ENCODE measurements at regions not wholly inside any gene's neighbourhood (a gene's known extent, or its start where the extent isn't known, plus 50 kb on each side); places are given as distances from the start of the nearest gene placed in this dataset.

- Mint-ChIP-seq H3K9me3 (no peaks in the 10 kb centered on the region), H3K4me3 (no peak overlapping the region), H3K27me3 (peaks cover 3% of the 10 kb centered on the region), H3K4me1 (ENCODE audit: low read depth) (no peaks in the 10 kb centered on the region), H3K36me3 (ENCODE audit: low read depth) (no peaks in the 10 kb centered on the region), H3K27ac (no peak overlapping the region)
- intact Hi-C loops (cut with micrococcal nuclease), result no loop called here
These were observed 217.4 kb upstream of the TPM1 start for GRCh38 chr15:62825191-62825590.

- H3K27me3 Mint-ChIP-seq, result peaks cover 3% of the 10 kb centered on the region
- no peak overlapping the region for H3K27ac Mint-ChIP-seq
- no peaks in the 10 kb centered on the region for H3K9me3 Mint-ChIP-seq
- intact Hi-C loops (cut with micrococcal nuclease), result no loop called here
- no peaks in the 10 kb centered on the region for H3K4me1 Mint-ChIP-seq (ENCODE audit: low read depth)
- H3K36me3 Mint-ChIP-seq (ENCODE audit: low read depth), result no peaks in the 10 kb centered on the region
- no peak overlapping the region for H3K4me3 Mint-ChIP-seq
These were observed 216.0 kb upstream of the TPM1 start for GRCh38 chr15:62826561-62826960.

GRCh38 chr15:62828364-62828763 lies 214.2 kb upstream of the TPM1 start:
- intact Hi-C loops (cut with micrococcal nuclease), result no loop called here

GRCh38 chr15:62832231-62832630 lies 210.3 kb upstream of the TPM1 start:
- H3K36me3 Mint-ChIP-seq (ENCODE audit: low read depth), result peaks cover 18% of the 10 kb centered on the region
- H3K27ac Mint-ChIP-seq, result no peak overlapping the region

More at GRCh38 chr15:62828364-62828763, 214.2 kb upstream of the TPM1 start:
- no peaks in the 10 kb centered on the region for H3K36me3 Mint-ChIP-seq (ENCODE audit: low read depth)
- no peaks in the 10 kb centered on the region for H3K4me1 Mint-ChIP-seq (ENCODE audit: low read depth)
- no peaks in the 10 kb centered on the region for H3K9me3 Mint-ChIP-seq
- H3K27ac Mint-ChIP-seq, result no peak overlapping the region
- H3K4me3 Mint-ChIP-seq, result no peak overlapping the region
- peaks cover 3% of the 10 kb centered on the region for H3K27me3 Mint-ChIP-seq

GRCh38 chr15:62833646-62834045 lies 208.9 kb upstream of the TPM1 start:
- Mint-ChIP-seq H3K36me3 (ENCODE audit: low read depth) (peaks cover 18% of the 10 kb centered on the region), H3K4me1 (ENCODE audit: low read depth) (no peaks in the 10 kb centered on the region), H3K27me3 (no peaks in the 10 kb centered on the region), H3K27ac (no peak overlapping the region), H3K9me3 (no peaks in the 10 kb centered on the region), H3K4me3 (no peak overlapping the region)
- intact Hi-C loops (cut with micrococcal nuclease), result no loop called here

More at GRCh38 chr15:62832231-62832630, 210.3 kb upstream of the TPM1 start:
- Mint-ChIP-seq H3K4me3 (no peak overlapping the region), H3K9me3 (no peaks in the 10 kb centered on the region), H3K4me1 (ENCODE audit: low read depth) (no peaks in the 10 kb centered on the region), H3K27me3 (no peaks in the 10 kb centered on the region)
- intact Hi-C loops (cut with micrococcal nuclease), result no loop called here

- no peaks in the 10 kb centered on the region for H3K27me3 Mint-ChIP-seq
- H3K36me3 Mint-ChIP-seq (ENCODE audit: low read depth), result peaks cover 18% of the 10 kb centered on the region
- no peaks in the 10 kb centered on the region for H3K9me3 Mint-ChIP-seq
- H3K4me1 Mint-ChIP-seq (ENCODE audit: low read depth), result no peaks in the 10 kb centered on the region
- H3K4me3 Mint-ChIP-seq, result no peak overlapping the region
- H3K27ac Mint-ChIP-seq, result no peak overlapping the region
- intact Hi-C loops (cut with micrococcal nuclease), result no loop called here
These were observed 207.7 kb upstream of the TPM1 start for GRCh38 chr15:62834686-62835329.

- Mint-ChIP-seq H3K36me3 (ENCODE audit: low read depth) (peaks cover 18% of the 10 kb centered on the region), H3K9me3 (no peaks in the 10 kb centered on the region), H3K27ac (no peak overlapping the region), H3K27me3 (no peaks in the 10 kb centered on the region), H3K4me1 (ENCODE audit: low read depth) (no peaks in the 10 kb centered on the region), H3K4me3 (no peak overlapping the region)
- intact Hi-C loops (cut with micrococcal nuclease), result no loop called here
These were observed 207.2 kb upstream of the TPM1 start for GRCh38 chr15:62835351-62835750.

GRCh38 chr15:62835762-62836161 lies 206.8 kb upstream of the TPM1 start:
- no peak overlapping the region for H3K4me3 Mint-ChIP-seq
- intact Hi-C loops (cut with micrococcal nuclease), result no loop called here
- no peaks in the 10 kb centered on the region for H3K4me1 Mint-ChIP-seq (ENCODE audit: low read depth)
- H3K27me3 Mint-ChIP-seq, result no peaks in the 10 kb centered on the region
- no peaks in the 10 kb centered on the region for H3K9me3 Mint-ChIP-seq
- peaks cover 18% of the 10 kb centered on the region for H3K36me3 Mint-ChIP-seq (ENCODE audit: low read depth)
- H3K27ac Mint-ChIP-seq, result no peak overlapping the region

GRCh38 chr15:62840526-62841268 lies 201.8 kb upstream of the TPM1 start:
- H3K36me3 Mint-ChIP-seq (ENCODE audit: low read depth), result peaks cover 8% of the 10 kb centered on the region
- no peaks in the 10 kb centered on the region for H3K4me1 Mint-ChIP-seq (ENCODE audit: low read depth)
- intact Hi-C loops (cut with micrococcal nuclease), result no loop called here
- H3K4me3 Mint-ChIP-seq, result no peak overlapping the region
- no peaks in the 10 kb centered on the region for H3K27me3 Mint-ChIP-seq
- H3K9me3 Mint-ChIP-seq, result no peaks in the 10 kb centered on the region
- no peak overlapping the region for H3K27ac Mint-ChIP-seq

- intact Hi-C loops (cut with micrococcal nuclease), result no loop called here
- H3K27me3 Mint-ChIP-seq, result no peaks in the 10 kb centered on the region
- peaks cover 3% of the 10 kb centered on the region for H3K36me3 Mint-ChIP-seq (ENCODE audit: low read depth)
- no peaks in the 10 kb centered on the region for H3K9me3 Mint-ChIP-seq
- H3K4me3 Mint-ChIP-seq, result no peak overlapping the region
- no peak overlapping the region for H3K27ac Mint-ChIP-seq
- H3K4me1 Mint-ChIP-seq (ENCODE audit: low read depth), result no peaks in the 10 kb centered on the region
These were observed 201.3 kb upstream of the TPM1 start for GRCh38 chr15:62841269-62841628.

GRCh38 chr15:62841891-62842559 lies 200.5 kb upstream of the TPM1 start:
- no peaks in the 10 kb centered on the region for H3K36me3 Mint-ChIP-seq (ENCODE audit: low read depth)
- peaks cover under 1% of the 10 kb centered on the region for H3K27me3 Mint-ChIP-seq
- no peak overlapping the region for H3K27ac Mint-ChIP-seq
- no peaks in the 10 kb centered on the region for H3K9me3 Mint-ChIP-seq
- H3K4me3 Mint-ChIP-seq, result no peak overlapping the region
- H3K4me1 Mint-ChIP-seq (ENCODE audit: low read depth), result no peaks in the 10 kb centered on the region
- intact Hi-C loops (cut with micrococcal nuclease), result no loop called here

GRCh38 chr15:62843311-62843710 lies 199.2 kb upstream of the TPM1 start:
- H3K27me3 Mint-ChIP-seq, result peaks cover 5% of the 10 kb centered on the region
- no peaks in the 10 kb centered on the region for H3K36me3 Mint-ChIP-seq (ENCODE audit: low read depth)
- H3K4me1 Mint-ChIP-seq (ENCODE audit: low read depth), result peaks cover under 1% of the 10 kb centered on the region
- H3K4me3 Mint-ChIP-seq, result no peak overlapping the region
- intact Hi-C loops (cut with micrococcal nuclease), result no loop called here
- no peaks in the 10 kb centered on the region for H3K9me3 Mint-ChIP-seq
- H3K27ac Mint-ChIP-seq, result no peak overlapping the region

GRCh38 chr15:62844564-62845240 lies 197.8 kb upstream of the TPM1 start:
- H3K4me3 Mint-ChIP-seq, result no peak overlapping the region
- no peaks in the 10 kb centered on the region for H3K36me3 Mint-ChIP-seq (ENCODE audit: low read depth)
- peaks cover 7% of the 10 kb centered on the region for H3K27me3 Mint-ChIP-seq
- H3K9me3 Mint-ChIP-seq, result no peaks in the 10 kb centered on the region
- H3K27ac Mint-ChIP-seq, result no peak overlapping the region
- intact Hi-C loops (cut with micrococcal nuclease), result loop anchor here (5.0 kb wide), 1 partner anchor 203 kb away; no protein-coding TSS in a partner anchor
- H3K4me1 Mint-ChIP-seq (ENCODE audit: low read depth), result peaks cover 14% of the 10 kb centered on the region
